ENCODE measurements at regions not wholly inside any gene's neighbourhood (a gene's known extent, or its start where the extent isn't known, plus 50 kb on each side); places are given as distances from the start of the nearest gene placed in this dataset.

- Histone ChIP-seq H4K5ac (ENCODE audit: insufficient read length, low read depth, low read length) (no peak overlapping the region), H3K9ac (ENCODE audit: extremely low read depth, insufficient read length, low read length) (no peak overlapping the region), H2BK5ac (ENCODE audit: insufficient read length, low read length) (no peak overlapping the region), H4K20me1 (ENCODE audit: control insufficient read depth, insufficient read depth, insufficient read length) (no peaks in the 10 kb centered on the region), H2AK5ac (ENCODE audit: insufficient read length, low read length) (no peak overlapping the region), H3K4ac (ENCODE audit: low read depth, low read length) (no peak overlapping the region), H3K18ac (ENCODE audit: insufficient read length, low read depth, low read length) (no peak overlapping the region), H3K27ac (ENCODE audit: insufficient read length, low read depth, low read length) (no peak overlapping the region), H3K23me2 (ENCODE audit: insufficient read length, low read depth, low read length, poor library complexity, severe bottlenecking) (no peaks in the 10 kb centered on the region), H3K4me2 (ENCODE audit: insufficient read depth, insufficient read length, low read length) (no peak overlapping the region), H2BK15ac (ENCODE audit: low read depth, low read length) (no peak overlapping the region), H2AFZ (ENCODE audit: low read length) (no peak overlapping the region), H3K4me1 (ENCODE audit: insufficient read depth, low read length) (no peaks in the 10 kb centered on the region), H3T11ph (ENCODE audit: low read length) (no peak overlapping the region), H2BK12ac (ENCODE audit: insufficient read length, low read depth, low read length) (no peak overlapping the region), H3K79me2 (ENCODE audit: insufficient read depth, low read length) (no peaks in the 10 kb centered on the region), H2BK120ac (ENCODE audit: low read depth, low read length, poor library complexity, severe bottlenecking) (no peak overlapping the region), H3K56ac (ENCODE audit: insufficient read length, low read depth, low read length) (no peak overlapping the region), H3K9me3 (ENCODE audit: control insufficient read depth, low read depth, low read length) (no peaks in the 10 kb centered on the region), H4K91ac (ENCODE audit: insufficient read length, low read depth, low read length) (no peak overlapping the region), H4K8ac (replicated peaks; ENCODE audit: insufficient read length, low read depth, low read length) (no peak overlapping the region), H3K14ac (ENCODE audit: insufficient read depth, low read length) (no peak overlapping the region), H3K27me3 (ENCODE audit: insufficient read depth, low read length) (no peaks in the 10 kb centered on the region), H3K23ac (ENCODE audit: insufficient read length, low read depth, low read length) (no peak overlapping the region), H2BK20ac (ENCODE audit: low read depth, low read length, poor library complexity, severe bottlenecking) (no peak overlapping the region), H3K79me1 (ENCODE audit: insufficient read depth, low read depth, low read length, poor library complexity, severe bottlenecking) (no peaks in the 10 kb centered on the region)
- Mint-ChIP-seq H3K27me3 (ENCODE audit: low read depth) (no peaks in the 10 kb centered on the region), H3K9me3 (no peaks in the 10 kb centered on the region), H3K4me3 (no peak overlapping the region), H3K4me1 (peaks cover 5 to 6% of the 10 kb centered on the region in 2 experiments), H3K27ac (no peak overlapping the region), H3K36me3 (ENCODE audit: insufficient read depth in 1 of 3, low read depth in 3 of 3) (no peaks in the 10 kb centered on the region)
- TF ChIP-seq CTCF (conservative IDR thresholded peaks at IDR 0.05), result no peak
- no CpG with 5 or more reads among the region's 2 CpGs for WGBS (ENCODE audit: extremely low coverage, insufficient read length, low lambda C conversion rate)
- DNase-seq, result no peak
Observed at GRCh38 chr12:66925083-66925482, 246.2 kb upstream of the GRIP1 start.
